Glomerular visceral epithelial cell (primary cell): ENCODE measurements at regions not wholly inside any gene's neighbourhood (a gene's known extent, or its start where the extent isn't known, plus 50 kb on each side); places are given as distances from the start of the nearest gene placed in this dataset.
"Not testable (repeated sequence)": the region's sequence is repeated elsewhere in the genome, so short reads cannot be mapped to it uniquely, and the experiment has no call there.

ENCODE experiments used
- DNase-seq: peaks from one replicate; pipeline ENCODE4 v3.0.0-alpha.2; 2016; ENCODE audit errors: extremely low spot score

DNA sequence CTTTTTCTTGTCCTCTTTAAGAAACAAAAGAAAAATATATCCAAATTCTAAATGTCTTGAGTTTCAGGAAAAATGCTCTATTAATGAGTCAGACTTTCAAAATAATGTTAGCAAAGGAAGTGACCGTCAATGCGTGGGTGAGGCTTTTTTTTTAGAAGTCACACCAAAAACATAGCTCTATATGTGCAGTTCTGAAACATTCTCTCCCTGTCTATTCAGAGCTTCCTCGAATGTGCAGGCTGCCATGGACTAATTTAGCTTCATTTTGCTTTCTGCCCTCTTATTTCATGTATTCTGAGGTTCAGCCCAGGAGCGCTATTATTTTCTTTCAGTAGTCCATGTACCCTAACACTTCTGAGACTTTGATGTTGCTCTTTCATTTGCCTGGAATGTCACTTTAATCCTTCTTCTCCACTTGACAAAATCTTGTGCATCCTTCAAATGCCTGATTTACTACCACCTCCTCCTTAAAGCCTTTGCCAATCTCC, 72.5 kb upstream of the RASA1 start:
- DNase-seq = peak; percentile 20

GRCh38 chr5:87195616-87196015, 72.1 kb upstream of the RASA1 start:
- DNase-seq = no peak

DNA sequence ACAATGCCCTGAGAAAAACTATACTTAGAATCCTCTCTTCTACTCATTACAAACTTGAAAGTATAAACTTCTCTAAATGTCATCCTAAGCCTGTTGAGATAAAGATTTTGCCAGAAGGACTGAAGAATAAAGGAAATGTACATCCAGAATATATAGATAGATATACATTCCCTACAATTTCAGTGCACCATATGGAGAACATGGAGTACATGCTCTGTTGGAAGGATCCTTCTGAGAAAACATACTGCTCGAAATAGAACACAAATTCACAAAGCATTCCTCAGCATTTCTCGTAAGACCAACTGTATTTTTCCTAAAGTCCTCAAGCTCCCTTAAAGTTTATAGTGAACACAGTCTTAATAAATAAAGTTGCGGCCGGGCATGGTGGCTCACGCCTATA, 69.7 kb upstream of the RASA1 start:
- no peak for DNase-seq

DNA sequence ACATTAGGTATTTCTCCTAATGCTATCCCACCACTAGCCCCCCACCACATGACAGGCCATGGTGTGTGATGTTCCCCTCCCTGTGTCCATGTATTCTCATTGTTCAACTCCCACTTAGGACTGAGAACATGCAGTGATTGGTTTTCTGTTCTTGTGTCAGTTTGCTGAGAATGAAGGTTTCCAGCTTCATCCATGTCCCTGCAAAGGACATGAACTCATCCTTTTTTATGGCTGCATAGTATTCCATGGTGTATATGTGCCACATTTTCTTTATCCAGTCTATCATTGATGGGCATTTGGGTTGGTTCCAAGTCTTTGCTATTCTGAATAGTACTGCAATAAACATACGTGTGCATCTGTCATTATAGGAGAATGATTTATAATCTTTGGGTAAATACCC, 68.4 kb upstream of the RASA1 start:
- not testable (repeated sequence) for DNase-seq

- DNase-seq = not testable (repeated sequence)
These were observed 68.0 kb upstream of the RASA1 start for GRCh38 chr5:87199704-87200103.

DNA sequence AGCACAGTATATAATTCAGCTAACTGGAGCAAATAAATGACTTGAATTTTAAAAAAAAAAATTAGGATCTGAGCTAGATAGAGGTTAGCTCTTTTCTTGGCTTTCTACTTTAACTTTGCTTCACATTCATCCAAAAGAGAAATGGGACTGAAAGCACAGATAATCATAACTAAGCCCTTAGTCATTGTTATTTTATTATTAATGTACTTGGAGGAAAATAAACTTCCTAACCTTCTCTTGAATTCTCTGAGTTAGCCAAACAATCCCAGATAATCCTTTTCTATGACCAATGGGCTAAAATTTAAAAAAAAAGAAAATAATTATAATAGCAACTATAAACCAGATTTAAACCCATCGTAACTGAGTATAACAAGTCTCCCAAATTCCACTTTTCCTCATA, 57.6 kb upstream of the RASA1 start:
- no peak for DNase-seq

GRCh38 chr5:87210743-87211142, 56.9 kb upstream of the RASA1 start:
- DNase-seq = no peak

- DNase-seq = no peak
These were observed 56.0 kb upstream of the RASA1 start for GRCh38 chr5:87211676-87212075.

DNA sequence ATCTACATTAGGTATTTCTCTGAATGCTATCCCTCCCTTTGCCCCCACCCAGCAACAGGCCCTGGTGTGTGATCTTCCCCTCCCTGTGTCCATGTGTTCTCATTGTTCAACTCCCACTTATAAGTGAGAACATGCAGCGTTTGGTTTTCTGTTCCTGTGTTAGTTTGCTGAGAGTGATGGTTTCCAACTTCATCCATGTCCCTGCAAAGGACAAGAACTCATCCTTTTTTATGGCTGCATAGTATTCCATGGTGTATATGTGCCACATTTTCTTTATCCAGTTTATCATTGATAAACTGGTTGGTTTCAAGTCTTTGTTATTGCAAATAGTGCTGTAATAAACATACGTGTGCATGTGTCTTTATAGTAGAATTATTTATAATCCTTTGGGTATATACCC, 55.5 kb upstream of the RASA1 start:
- DNase-seq = not testable (repeated sequence)

DNA sequence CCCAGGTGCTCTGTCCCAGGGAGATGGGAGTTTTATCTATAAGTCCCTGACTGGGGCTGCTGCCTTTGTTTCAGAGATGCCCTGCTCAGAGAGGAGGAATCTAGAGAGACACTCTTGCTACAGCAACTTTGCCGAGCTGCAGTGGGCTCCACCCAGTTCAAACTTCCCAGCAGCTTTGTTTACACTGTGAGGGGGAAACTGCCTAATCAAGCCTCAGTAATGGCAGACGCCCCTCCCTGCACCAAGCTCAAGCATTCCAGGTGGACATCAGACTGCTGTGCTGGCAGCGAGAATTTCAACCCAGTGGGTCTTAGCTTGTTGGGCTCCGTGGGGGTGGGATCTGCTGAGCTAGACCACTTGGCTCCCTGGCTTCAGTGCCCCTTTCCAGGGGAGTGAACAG, 50.2 kb upstream of the RASA1 start:
- not testable (repeated sequence) for DNase-seq
